ENCODE measurements at regions not wholly inside any gene's neighbourhood (a gene's known extent, or its start where the extent isn't known, plus 50 kb on each side); places are given as distances from the start of the nearest gene placed in this dataset.

DNA sequence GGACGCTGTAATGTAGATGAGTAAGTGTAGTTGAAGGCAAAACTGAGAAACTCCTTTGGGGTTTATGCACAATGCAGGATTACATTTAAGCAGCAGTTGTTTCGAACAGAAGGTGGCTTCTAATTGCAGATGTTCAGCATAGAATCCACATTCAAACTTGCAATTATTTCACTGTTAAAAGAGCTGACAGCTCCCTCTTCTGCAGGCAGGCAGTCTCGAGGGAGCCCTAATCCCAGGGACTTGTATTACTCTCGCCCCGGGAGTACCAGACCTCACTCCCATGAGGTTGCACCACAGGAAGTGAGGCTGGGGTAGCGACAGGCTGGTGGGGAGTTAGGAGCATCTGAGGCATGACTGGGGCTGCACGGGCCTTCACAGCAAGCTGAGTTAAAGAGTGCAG, 484.3 kb upstream of the EEF2KMT start:
- TF ChIP-seq, protein P1, sequence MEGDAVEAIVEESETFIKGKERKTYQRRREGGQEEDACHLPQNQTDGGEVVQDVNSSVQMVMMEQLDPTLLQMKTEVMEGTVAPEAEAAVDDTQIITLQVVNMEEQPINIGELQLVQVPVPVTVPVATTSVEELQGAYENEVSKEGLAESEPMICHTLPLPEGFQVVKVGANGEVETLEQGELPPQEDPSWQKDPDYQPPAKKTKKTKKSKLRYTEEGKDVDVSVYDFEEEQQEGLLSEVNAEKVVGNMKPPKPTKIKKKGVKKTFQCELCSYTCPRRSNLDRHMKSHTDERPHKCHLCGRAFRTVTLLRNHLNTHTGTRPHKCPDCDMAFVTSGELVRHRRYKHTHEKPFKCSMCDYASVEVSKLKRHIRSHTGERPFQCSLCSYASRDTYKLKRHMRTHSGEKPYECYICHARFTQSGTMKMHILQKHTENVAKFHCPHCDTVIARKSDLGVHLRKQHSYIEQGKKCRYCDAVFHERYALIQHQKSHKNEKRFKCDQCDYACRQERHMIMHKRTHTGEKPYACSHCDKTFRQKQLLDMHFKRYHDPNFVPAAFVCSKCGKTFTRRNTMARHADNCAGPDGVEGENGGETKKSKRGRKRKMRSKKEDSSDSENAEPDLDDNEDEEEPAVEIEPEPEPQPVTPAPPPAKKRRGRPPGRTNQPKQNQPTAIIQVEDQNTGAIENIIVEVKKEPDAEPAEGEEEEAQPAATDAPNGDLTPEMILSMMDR (conservative IDR thresholded peaks at IDR 0.05; ENCODE audit: low read length): no peak
- TF ChIP-seq EZH2phosphoT487 (IDR thresholded peaks at IDR 0.05; ENCODE audit: borderline replicate concordance, low read depth, low read length): no peak
